Activated CD8-positive, alpha-beta T cell treated with anti-CD3 and anti-CD28 coated beads for 36 hours (primary cell): ENCODE measurements at regions not wholly inside any gene's neighbourhood (a gene's known extent, or its start where the extent isn't known, plus 50 kb on each side); places are given as distances from the start of the nearest gene placed in this dataset.

Source experiments
- ATAC-seq: fragments of 200-7000 bp; cut with Tn5 transposase; one replicate; pipeline ENCODE4 v1.10.0; 2021; ENCODE audit warnings: mild to moderate bottlenecking, moderate library complexity
- CTCF ChIA-PET: fragments of 350-600 bp; sonication (Branson Sonifier 250); formaldehyde crosslinking; loops from one replicate; lab custom pipeline; 2021; ENCODE audit warnings: antibody characterized with exemption; lab: Charles Lee
- POLR2A ChIA-PET: fragments of 350-600 bp; sonication (Branson Sonifier 250); formaldehyde crosslinking; loops from one replicate; lab custom pipeline; 2021; ENCODE audit warnings: antibody characterized with exemption; lab: Charles Lee
- DNase-seq: peaks from one replicate; pipeline ENCODE4 v3.0.0-alpha.2; 2020
- H3K27ac Mint-ChIP-seq: one replicate; pipeline ENCODE4 v1.8.0; 2021; ENCODE audit warnings: mild to moderate bottlenecking, mixed read lengths
- H3K27me3 Mint-ChIP-seq: one replicate; pipeline ENCODE4 v1.8.0; 2021; ENCODE audit warnings: mixed read lengths
- H3K36me3 Mint-ChIP-seq: one replicate; pipeline ENCODE4 v1.8.0; 2021; ENCODE audit warnings: low read depth, mixed read lengths
- H3K4me1 Mint-ChIP-seq: one replicate; pipeline ENCODE4 v1.8.0; 2021; ENCODE audit warnings: low read depth, mixed read lengths
- H3K4me3 Mint-ChIP-seq: one replicate; pipeline ENCODE4 v1.8.0; 2021; ENCODE audit warnings: mild to moderate bottlenecking, moderate library complexity, mixed read lengths
- H3K9me3 Mint-ChIP-seq: one replicate; pipeline ENCODE4 v1.8.0; 2021; ENCODE audit warnings: mixed read lengths
- intact Hi-C: fragments of 100-400 bp; cut with micrococcal nuclease; formaldehyde crosslinking; loops from one replicate; pipeline ENCODE4 v1.10.0; 2022
- TF ChIP-seq, protein P1 (sequence below): fragments of 200-600 bp; IDR thresholded peaks from one replicate; pipeline ENCODE4 v1.8.0; 2022; ENCODE audit warnings: antibody characterized with exemption, mild to moderate bottlenecking

DNA sequence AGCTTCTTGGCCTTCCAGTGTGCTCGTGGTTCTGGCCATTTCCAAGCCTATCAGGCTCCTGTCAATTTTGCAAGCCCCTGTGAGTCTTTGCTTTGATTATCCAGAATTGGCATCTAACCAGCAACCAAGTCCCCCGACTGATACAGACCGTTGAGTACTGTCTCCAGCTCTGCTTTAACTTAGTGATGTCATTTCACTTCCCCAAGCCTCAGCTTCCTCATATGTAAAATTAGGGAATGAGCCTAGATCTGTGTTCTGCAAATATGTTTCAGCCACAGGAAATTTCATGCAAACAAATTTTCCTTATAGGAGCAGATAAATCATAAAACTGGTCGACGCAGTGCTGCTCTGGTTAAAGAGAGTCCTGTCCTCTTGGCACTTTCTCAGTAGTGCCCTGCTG, 60.1 kb upstream of the WSB1 start:
- DNase-seq = no peak
- POLR2A ChIA-PET = no interaction called here
- no peak for ATAC-seq
- Mint-ChIP-seq H3K4me1 (peaks cover 3% of the 10 kb centered on the region), H3K4me3 (no peak overlapping the region), H3K27me3 (no peaks in the 10 kb centered on the region), H3K9me3 (no peaks in the 10 kb centered on the region), H3K27ac (no peak overlapping the region), H3K36me3 (no peaks in the 10 kb centered on the region)
- CTCF ChIA-PET = interaction anchor here (1.2 to 6.2 kb wide), 2 partner anchors 12 to 99 kb away, joined by 3 to 149 read pairs; no protein-coding TSS in a partner anchor
- intact Hi-C loops = loop anchor here (10.0 kb wide), 1 partner anchor 371 kb away; no protein-coding TSS in a partner anchor
- TF ChIP-seq, protein P1, sequence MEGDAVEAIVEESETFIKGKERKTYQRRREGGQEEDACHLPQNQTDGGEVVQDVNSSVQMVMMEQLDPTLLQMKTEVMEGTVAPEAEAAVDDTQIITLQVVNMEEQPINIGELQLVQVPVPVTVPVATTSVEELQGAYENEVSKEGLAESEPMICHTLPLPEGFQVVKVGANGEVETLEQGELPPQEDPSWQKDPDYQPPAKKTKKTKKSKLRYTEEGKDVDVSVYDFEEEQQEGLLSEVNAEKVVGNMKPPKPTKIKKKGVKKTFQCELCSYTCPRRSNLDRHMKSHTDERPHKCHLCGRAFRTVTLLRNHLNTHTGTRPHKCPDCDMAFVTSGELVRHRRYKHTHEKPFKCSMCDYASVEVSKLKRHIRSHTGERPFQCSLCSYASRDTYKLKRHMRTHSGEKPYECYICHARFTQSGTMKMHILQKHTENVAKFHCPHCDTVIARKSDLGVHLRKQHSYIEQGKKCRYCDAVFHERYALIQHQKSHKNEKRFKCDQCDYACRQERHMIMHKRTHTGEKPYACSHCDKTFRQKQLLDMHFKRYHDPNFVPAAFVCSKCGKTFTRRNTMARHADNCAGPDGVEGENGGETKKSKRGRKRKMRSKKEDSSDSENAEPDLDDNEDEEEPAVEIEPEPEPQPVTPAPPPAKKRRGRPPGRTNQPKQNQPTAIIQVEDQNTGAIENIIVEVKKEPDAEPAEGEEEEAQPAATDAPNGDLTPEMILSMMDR = no peak

DNA sequence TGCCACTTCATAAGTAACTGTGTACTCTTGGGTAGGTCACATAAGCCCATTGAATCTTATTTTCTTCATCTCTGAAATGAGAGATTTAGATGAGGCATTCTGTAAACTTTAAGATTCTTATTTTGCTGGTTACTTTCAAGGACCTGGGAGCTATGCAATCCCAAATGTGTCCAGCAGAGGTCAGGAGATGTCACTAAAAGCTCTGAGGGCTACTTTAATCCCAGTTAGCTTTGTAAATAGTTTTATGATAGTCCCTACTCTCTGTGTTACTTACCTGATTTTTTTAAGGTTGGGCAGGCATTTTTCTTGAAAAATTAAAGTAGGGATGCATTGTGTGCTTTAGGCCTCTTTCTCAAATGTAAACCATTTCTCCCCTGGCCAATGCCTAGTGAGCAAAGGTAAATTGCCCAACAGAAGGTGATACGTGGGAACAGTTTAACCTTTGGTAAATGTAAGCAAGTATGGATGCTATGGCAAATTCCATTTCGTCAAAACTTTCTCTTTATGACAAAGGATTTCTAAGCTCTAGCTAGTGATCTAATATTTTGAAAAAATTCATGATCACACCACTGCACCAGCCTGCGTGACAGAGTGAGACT, 57.1 kb upstream of the WSB1 start:
- peaks cover 16% of the 10 kb centered on the region for H3K4me1 Mint-ChIP-seq
- H3K27ac Mint-ChIP-seq = no peak overlapping the region
- no peak overlapping the region for H3K4me3 Mint-ChIP-seq
- H3K36me3 Mint-ChIP-seq = no peaks in the 10 kb centered on the region
- peaks cover 3% of the 10 kb centered on the region for H3K27me3 Mint-ChIP-seq
- intact Hi-C loops = loop anchor here (10.0 kb wide), 1 partner anchor 368 kb away; no protein-coding TSS in a partner anchor
- no peaks in the 10 kb centered on the region for H3K9me3 Mint-ChIP-seq
- ATAC-seq (peak; percentile 77), DNase-seq (peak; percentile 91)
- POLR2A ChIA-PET = interaction anchor here (1.5 kb wide), 1 partner anchor 103 kb away, joined by 3 read pairs; no protein-coding TSS in a partner anchor
- TF ChIP-seq, protein P1 = peak; percentile 83
- CTCF ChIA-PET = interaction anchor here (0.7 to 6.2 kb wide), 55 partner anchors 8 to 642 kb away, joined by 3 to 149 read pairs (median 6); partner anchors contain the start of gene WSB1

DNA sequence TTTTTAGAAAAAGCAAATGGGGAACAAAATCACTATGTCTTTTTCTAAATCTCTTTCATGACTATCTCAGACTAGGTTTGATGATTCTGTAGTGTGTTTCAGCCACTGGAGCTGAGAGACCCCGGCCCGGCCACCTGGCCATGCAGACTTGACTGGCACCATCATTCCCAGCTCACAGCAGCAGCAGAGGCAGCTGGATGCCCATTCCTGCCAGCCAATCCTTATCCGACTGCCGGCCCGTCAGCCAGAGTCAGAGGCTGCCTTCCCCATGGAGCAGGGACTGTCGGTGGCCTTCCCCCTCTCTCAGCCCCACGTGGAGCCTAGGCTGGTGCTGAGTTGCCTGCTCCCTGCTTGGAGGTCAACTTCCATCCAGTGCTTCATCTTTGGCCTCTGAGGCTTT, 56.0 kb upstream of the WSB1 start:
- CTCF ChIA-PET = interaction anchor here (0.7 to 6.2 kb wide), 27 partner anchors 12 to 641 kb away, joined by 3 to 149 read pairs (median 8); partner anchors contain the start of gene WSB1
- no peaks in the 10 kb centered on the region for H3K9me3 Mint-ChIP-seq
- no peak for ATAC-seq
- DNase-seq = no peak
- H3K27me3 Mint-ChIP-seq = peaks cover 5% of the 10 kb centered on the region
- intact Hi-C loops = loop anchor here (10.0 kb wide), 1 partner anchor 367 kb away; no protein-coding TSS in a partner anchor
- no peak overlapping the region for H3K4me3 Mint-ChIP-seq
- TF ChIP-seq, protein P1 = no peak
- H3K4me1 Mint-ChIP-seq = peaks cover 17% of the 10 kb centered on the region
- no peak overlapping the region for H3K27ac Mint-ChIP-seq
- H3K36me3 Mint-ChIP-seq = no peaks in the 10 kb centered on the region
- POLR2A ChIA-PET = interaction anchor here (1.5 to 1.8 kb wide), 2 partner anchors 95 to 102 kb away, joined by 3 to 7 read pairs; no protein-coding TSS in a partner anchor

DNA sequence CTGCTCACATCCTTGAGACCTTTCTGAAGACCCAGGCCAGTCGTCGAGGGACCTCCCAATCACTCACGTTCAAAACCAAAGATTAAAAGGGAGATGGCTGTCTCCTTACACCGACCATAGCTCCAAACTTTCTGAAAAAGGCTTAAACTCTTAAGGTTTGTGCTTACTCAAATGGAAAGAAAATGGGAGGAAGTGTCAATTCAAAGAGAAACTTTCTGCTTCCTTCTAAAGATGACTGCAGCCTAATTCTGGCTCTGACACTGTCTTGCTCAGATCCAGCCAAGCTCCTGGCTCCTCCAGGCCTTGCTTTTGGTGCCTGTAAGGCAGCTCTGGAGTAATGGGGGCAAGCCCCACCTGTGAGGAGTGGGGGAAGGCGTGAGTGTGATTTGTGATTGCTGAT, 54.9 kb upstream of the WSB1 start:
- Mint-ChIP-seq H3K4me1 (peaks cover 17% of the 10 kb centered on the region), H3K36me3 (no peaks in the 10 kb centered on the region), H3K9me3 (no peaks in the 10 kb centered on the region), H3K27me3 (peaks cover 6% of the 10 kb centered on the region), H3K4me3 (no peak overlapping the region), H3K27ac (peak overlapping the region; percentile 34)
- intact Hi-C loops = loop anchor here (10.0 kb wide), 1 partner anchor 366 kb away; no protein-coding TSS in a partner anchor
- TF ChIP-seq, protein P1 = no peak
- ATAC-seq (peak; percentile 66), DNase-seq (peak; percentile 39)
- POLR2A ChIA-PET = interaction anchor here (0.7 to 1.8 kb wide), 3 partner anchors 55 to 94 kb away, joined by 3 to 7 read pairs (median 3); partner anchors contain the start of gene WSB1
- CTCF ChIA-PET = interaction anchor here (0.9 to 6.2 kb wide), 10 partner anchors 31 to 402 kb away, joined by 3 to 149 read pairs (median 3); no protein-coding TSS in a partner anchor
